GM21528 (cell line): ENCODE measurements at regions not wholly inside any gene's neighbourhood (a gene's known extent, or its start where the extent isn't known, plus 50 kb on each side); places are given as distances from the start of the nearest gene placed in this dataset.
"Not testable (repeated sequence)": the region's sequence is repeated elsewhere in the genome, so short reads cannot be mapped to it uniquely, and the experiment has no call there.

Experiments used
- ATAC-seq: cut with Tn5 transposase; IDR thresholded peaks from one replicate; pipeline ENCODE4 v1.9.1; 2021; ENCODE audit warnings: mild to moderate bottlenecking, moderate library complexity; ENCODE audit not compliant: unreplicated experiment, low FRiP score

DNA sequence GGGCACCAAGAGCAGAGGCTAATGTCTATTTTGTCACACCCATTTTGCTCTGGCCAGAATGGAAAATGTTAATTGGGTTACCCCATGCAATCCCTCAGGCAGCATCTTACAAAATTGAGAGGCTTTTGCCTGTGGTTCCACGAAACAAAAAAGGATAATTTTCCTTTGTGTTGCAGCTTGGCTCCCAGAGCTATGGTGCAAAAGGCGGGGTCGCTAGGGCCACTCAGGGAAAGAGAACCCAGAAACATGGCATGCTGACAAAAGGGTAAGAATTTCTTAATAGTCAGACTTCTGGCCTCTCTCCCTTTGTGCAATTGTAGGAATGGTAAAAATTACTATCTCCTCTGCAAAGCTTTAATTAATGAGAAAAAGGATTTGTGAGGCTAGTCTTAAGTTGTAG lies 119.6 kb upstream of the BANK1 start:
- ATAC-seq: no peak

DNA sequence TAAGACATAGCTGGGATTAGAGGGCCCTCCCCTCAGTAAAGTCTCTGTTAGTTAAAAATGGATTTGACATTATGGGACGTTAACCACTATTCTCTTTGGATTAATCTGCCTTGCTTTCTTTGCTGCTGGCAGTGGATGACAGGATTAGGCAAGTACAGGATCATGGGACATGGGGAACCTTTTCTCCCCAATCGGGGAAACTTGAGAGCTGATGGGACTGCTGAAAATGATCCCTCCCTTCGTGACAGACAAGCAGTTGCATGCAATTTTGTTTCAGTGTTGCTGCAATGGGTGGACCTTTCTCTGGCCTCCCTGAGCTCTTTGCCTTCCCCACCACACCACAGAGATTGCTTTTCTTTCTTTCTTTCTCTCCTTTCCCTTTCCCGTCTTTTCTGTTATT lies 120.2 kb upstream of the BANK1 start:
- ATAC-seq: no peak

GRCh38 chr4:101669832-101670188 lies 120.7 kb upstream of the BANK1 start:
- ATAC-seq: no peak

- ATAC-seq: no peak
Measured at GRCh38 chr4:101669138-101669831, 121.2 kb upstream of the BANK1 start.

DNA sequence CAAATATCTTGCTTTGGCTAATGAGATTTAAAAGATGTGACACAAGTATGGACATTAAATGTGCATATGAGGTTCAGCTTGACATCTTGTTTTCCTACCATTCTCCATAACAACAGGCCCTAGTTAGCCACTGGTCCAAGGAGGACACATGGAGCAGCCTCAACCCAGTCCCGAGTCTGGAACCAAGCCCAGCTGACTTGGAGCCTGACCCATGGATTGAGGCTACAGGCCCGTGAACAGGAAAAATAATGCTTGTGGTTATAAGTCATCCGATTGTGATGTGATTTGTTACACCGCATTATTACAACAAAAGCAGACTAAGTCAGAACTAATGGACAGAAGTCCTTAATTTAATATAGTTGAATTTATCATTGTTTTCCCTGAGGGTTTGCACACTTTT lies 123.2 kb upstream of the BANK1 start:
- no peak for ATAC-seq

DNA sequence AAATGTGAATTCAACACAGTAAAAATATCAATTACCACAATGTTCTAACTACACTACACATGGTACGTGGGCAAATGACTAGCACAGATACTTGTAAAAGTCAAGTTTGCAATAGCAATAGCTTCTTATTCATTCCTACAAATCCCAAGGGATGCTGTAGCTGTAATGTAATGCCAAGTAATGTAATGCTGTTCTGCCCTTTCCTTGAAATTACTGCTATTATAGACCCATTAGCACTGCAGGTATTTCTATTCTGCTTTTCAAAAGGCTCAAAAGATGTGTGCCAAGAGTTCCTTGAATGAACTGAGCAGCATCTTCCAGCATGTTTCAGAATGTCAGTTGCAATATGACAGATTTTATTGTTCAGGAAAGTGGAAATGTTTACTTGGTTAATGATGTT lies 129.9 kb upstream of the BANK1 start:
- ATAC-seq: no peak

GRCh38 chr4:101655857-101656256 lies 134.7 kb upstream of the BANK1 start:
- ATAC-seq: no peak

DNA sequence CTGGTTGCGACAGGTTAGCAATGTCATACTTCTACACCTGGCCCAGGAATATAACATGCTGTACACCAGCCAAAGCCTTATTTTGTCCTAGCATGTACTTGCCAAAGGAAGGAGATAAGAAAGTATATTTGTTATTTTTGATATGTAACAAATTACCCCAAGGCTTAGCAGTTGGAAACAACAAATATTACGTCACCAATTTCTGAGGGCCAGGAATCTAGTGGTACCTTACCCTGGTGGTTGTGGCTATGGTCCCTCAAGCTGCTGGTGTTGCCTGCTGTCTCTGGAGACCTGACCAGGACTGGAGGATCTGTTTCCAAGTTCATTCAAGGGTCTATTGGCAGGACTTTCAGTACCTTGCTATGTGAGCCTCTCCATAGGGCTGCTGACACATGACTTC lies 135.5 kb upstream of the BANK1 start:
- no peak for ATAC-seq

GRCh38 chr4:101651778-101652177 lies 138.8 kb upstream of the BANK1 start:
- no peak for ATAC-seq

DNA sequence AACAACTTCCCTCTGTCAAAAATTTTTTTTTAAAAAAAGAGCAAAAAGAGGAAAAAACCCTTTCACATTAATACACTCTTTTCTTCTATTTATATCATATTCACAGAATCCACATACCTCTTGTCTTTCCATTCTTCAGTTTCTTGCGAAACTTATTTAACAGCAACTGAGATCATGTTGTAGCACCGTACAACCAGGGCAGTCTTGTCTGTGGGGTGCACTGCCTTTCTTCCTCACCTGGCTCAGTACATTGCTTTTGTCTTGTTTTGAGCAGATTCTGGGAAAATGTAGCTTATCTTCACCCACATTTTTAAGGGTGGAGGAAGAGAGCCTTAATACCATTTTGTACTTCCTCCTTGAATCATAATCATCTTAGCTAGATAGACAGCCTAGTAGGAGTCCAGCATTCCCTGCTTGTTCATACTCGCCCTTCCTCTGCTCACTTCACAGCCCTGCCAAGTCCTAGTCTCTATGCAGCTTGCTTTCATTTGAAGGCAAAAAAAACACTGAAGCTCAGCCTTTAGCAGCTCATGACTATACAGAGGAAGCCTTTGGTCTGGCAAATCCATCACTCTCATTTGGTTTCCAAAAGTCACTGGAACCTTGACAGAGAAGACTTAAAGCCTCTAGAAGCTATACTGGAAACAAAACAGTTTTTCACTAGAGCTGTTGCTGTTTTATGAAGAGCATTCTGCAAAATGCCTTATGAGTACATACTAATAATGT lies 140.6 kb upstream of the BANK1 start:
- ATAC-seq: no peak

DNA sequence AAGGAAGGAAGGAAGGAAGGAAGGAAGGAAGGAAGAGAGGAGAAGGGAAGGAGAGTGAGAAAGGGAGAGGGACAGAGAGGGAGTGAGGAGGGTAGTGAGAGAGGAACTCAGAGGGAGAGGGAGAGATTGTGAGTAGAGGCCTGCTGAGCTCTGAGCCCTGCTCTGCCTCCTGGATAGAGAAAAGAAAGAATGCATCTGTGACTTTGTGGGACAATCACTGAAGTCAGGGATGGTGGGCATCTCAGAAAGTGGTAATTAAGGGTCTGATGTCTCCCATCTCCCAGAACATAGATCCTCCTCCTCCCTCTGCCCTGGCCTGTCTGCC lies 142.9 kb upstream of the BANK1 start:
- no peak for ATAC-seq

- ATAC-seq: no peak
Measured at GRCh38 chr4:101644516-101644915, 146.0 kb upstream of the BANK1 start.

- no peak for ATAC-seq
Measured at GRCh38 chr4:101643186-101643837, 147.2 kb upstream of the BANK1 start.

DNA sequence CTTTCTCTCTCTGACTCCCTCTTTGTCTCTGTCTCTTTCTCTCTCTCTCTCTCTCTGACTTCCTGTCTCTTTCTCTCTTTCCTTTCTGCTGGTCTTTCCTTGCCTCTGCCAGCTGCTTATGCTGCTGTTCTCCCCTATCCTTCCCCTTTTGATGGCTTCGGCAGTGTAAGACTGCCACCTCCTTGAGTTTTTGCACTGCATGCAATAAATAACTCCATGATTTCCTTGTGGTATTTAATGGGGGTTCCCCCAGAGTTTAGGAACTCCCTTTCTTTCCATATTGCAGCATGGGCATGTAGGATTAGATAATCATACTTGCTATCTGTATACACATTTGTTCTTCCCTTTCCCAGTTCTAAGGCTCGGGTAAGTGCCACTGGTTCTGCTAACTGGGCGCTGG lies 157.8 kb upstream of the BANK1 start:
- not testable (repeated sequence) for ATAC-seq

DNA sequence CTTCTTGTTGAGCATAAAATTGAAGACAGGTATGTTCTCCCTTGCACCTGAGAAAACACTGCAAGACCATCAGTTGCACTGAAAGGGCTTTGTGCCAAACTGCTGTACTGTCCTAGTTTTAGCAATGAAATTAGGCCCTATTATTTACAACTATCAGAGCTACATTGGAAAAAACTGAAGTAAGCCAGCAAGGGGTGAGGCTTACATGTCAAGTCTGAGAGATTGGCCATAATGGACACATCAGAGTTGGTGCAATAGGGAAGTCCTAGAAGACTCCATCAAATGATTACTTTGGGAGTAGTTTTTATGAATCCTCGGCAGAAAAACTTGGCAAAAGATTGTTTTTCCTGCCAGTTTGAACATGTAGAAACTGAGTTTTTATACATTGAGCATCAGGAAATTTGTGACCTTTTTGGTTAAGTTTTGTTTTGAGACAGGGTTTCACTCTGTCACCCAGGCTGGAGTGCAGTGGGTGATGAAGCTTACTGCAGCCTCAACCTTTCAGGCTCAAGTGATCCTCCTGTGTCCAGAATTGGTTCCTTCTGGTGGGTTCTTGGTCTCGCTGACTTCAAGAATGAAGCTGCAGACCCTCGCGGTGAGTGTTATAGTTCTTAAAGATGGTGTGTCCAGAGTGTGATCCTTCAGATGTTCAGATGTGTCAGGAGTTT lies 160.1 kb upstream of the BANK1 start:
- no peak for ATAC-seq

DNA sequence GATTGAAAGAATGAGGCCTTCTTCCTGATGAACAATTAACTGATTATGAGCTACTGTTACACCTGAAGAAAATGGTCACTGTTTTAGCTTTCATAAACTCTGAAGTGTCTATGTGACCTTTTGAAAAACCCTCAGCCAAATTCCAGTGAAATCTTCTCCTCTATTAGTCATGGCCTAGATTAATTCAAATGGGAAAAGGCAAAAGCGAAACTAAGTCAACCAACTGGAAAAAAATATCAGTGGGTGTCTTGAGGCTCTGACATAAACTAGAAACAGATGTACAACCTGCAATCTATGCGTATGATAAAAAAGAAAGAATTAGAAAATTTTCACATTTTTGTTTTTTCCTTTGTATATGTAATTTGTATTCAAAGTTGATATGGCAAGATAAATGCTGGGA lies 169.4 kb upstream of the BANK1 start:
- ATAC-seq: no peak

DNA sequence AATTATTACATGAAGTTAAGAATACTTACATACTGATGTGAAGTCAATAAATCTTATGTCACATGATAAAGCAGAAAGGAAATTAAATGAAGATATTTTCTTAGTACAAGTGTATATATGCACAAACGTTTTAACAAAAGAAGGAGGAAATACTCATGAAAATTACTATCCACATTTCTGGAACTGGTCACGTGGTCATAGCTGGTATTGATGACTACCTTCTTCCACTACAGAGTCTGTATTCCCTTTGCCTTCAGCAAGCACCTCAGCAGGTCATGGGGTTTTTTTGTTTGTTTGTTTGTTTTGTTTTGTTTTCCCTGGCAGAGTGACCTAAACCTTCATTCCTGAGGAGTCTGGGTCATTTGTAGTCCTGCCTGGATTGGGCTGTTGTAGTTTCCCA lies 174.9 kb upstream of the BANK1 start:
- ATAC-seq: no peak

DNA sequence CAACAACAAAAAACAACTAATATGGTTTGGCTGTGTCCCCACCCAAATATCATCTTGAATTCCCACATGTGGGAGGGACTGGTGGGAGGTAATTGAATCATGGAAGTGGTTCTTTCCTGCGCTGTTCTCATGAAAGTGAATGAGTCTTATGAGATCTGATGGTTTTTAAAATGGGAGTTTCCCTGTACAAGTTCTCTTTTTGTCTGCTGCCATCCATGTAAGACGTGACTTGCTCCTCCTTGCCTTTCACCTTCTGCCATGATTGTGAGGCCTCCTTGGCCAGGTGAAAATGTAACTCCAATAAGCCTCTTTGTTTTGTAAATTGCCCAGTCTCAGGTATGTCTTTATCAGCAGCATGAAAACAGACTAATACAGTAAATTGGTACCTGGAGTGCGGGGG lies 183.5 kb upstream of the BANK1 start:
- ATAC-seq: not testable (repeated sequence)

DNA sequence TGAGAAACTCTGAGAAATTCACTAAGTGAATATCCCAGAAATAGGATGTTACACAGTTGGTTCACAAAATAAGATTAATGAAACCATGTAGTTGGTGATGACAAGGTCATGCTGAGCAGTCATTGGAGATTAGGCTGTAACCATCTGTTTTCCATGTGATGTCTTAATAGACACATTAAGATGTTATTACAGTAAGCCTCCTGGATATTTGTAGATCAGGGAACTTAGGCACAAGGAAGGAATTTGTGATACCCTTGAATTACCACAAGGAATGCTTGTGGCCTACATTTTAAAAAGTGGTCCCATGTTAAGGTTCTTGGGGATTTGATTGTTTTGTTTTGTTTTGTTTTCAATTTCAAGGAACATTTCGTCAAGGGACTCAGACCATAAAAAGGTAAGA lies 185.6 kb upstream of the BANK1 start:
- no peak for ATAC-seq

DNA sequence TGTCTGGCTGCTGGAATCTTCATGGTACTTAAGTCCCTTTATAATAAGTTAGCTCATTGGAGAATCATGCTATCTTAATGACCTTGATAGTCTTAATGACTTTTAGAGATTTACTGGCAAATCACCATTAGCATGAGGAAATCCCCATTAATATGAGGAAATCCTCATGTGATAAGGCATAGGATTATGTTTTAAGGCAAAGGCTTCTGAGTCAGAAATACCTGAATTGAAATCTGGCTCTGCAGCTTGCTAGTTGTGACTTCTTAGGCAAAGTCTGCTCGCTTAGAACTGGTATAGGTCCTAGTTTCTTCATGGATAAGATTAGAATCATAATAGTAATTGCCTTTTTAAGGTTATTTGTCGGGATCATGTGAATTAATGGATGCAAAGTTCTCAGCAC lies 190.2 kb upstream of the BANK1 start:
- no peak for ATAC-seq

GRCh38 chr4:101599620-101600019 lies 190.9 kb upstream of the BANK1 start:
- ATAC-seq: no peak
